ENCODE measurements at regions not wholly inside any gene's neighbourhood (a gene's known extent, or its start where the extent isn't known, plus 50 kb on each side); places are given as distances from the start of the nearest gene placed in this dataset.

DNA sequence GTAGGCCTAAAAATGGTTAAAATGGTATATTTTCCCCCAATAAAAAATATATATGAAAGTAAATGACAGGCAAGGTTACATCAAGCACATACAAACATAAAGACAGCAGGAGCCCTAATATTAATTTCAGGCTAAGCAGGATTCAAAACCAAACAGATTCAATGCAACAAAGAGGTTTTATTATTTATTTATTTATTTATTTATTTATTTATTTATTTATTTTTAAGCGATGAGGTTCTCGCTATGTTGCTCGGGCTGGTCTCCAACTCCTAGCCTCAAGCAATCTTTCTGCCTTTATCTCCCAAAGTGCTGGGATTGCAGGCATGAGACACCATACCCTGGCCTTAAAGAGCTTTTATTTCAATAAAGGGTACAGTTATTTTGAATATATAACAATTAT is 106.4 kb upstream of the SHB start:
- TF ChIP-seq, protein P1, sequence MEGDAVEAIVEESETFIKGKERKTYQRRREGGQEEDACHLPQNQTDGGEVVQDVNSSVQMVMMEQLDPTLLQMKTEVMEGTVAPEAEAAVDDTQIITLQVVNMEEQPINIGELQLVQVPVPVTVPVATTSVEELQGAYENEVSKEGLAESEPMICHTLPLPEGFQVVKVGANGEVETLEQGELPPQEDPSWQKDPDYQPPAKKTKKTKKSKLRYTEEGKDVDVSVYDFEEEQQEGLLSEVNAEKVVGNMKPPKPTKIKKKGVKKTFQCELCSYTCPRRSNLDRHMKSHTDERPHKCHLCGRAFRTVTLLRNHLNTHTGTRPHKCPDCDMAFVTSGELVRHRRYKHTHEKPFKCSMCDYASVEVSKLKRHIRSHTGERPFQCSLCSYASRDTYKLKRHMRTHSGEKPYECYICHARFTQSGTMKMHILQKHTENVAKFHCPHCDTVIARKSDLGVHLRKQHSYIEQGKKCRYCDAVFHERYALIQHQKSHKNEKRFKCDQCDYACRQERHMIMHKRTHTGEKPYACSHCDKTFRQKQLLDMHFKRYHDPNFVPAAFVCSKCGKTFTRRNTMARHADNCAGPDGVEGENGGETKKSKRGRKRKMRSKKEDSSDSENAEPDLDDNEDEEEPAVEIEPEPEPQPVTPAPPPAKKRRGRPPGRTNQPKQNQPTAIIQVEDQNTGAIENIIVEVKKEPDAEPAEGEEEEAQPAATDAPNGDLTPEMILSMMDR (IDR thresholded peaks at IDR 0.05; ENCODE audit: low read depth, low read length): no peak
- TF ChIP-seq EZH2phosphoT487 (IDR thresholded peaks at IDR 0.05; ENCODE audit: low read depth): no peak

All from OCI-LY3 (cell line).